ENCODE measurements at regions not wholly inside any gene's neighbourhood (a gene's known extent, or its start where the extent isn't known, plus 50 kb on each side); places are given as distances from the start of the nearest gene placed in this dataset.

DNA sequence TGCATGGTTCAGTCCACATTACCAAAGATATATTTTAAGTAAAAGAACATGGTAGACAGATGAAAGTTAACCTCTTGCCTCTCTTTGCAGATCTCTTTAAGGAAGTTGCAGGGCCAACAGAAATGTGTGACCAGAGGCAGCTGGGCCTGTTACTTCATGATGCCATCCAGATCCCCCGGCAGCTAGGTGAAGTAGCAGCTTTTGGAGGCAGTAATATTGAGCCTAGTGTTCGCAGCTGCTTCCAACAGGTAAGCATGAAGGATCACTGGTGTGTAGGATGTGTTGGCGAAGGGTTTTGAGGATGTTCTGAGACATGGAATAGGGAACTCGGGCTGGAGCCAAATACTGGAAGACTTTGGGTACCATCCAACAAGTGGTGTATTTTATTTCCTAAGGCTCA lies 508.6 kb downstream of the UTRN start:
- TF ChIP-seq POLR2A (IDR thresholded peaks at IDR 0.05; ENCODE audit: low read length) (no peak), GATA1 (IDR thresholded peaks at IDR 0.05; ENCODE audit: low read depth, low read length) (no peak)
